GM18505 (cell line): ENCODE measurements at regions not wholly inside any gene's neighbourhood (a gene's known extent, or its start where the extent isn't known, plus 50 kb on each side); places are given as distances from the start of the nearest gene placed in this dataset.
"Not testable (repeated sequence)": the region's sequence is repeated elsewhere in the genome, so short reads cannot be mapped to it uniquely, and the experiment has no call there.

Experiments
- ATAC-seq: cut with Tn5 transposase; IDR thresholded peaks from one replicate; pipeline ENCODE4 v1.9.1; 2021; ENCODE audit not compliant: unreplicated experiment
- POLR2A ChIP-seq: IDR thresholded peaks from 4 replicates; pipeline ENCODE4 v1.6.1; 2011; ENCODE audit warnings: borderline replicate concordance; ENCODE audit not compliant: insufficient read depth, insufficient read length; ENCODE audit errors: extremely low read depth

GRCh38 chr4:151530230-151530629 is 121.3 kb downstream of the FHIP1A start:
- ATAC-seq, result no peak
- no peak for TF ChIP-seq POLR2A

- ATAC-seq, result no peak
- TF ChIP-seq POLR2A, result no peak
These were observed 121.8 kb downstream of the FHIP1A start for GRCh38 chr4:151530783-151531182.

- TF ChIP-seq POLR2A, result no peak
- no peak for ATAC-seq
These were observed 123.2 kb downstream of the FHIP1A start for GRCh38 chr4:151532001-151532708.

GRCh38 chr4:151534195-151534594 is 125.2 kb downstream of the FHIP1A start:
- TF ChIP-seq POLR2A, result no peak
- ATAC-seq, result no peak

- ATAC-seq, result no peak
- no peak for TF ChIP-seq POLR2A
These were observed 126.4 kb downstream of the FHIP1A start for GRCh38 chr4:151535366-151535765.

GRCh38 chr4:151537687-151538086 is 128.7 kb downstream of the FHIP1A start:
- ATAC-seq, result no peak
- no peak for TF ChIP-seq POLR2A

GRCh38 chr4:151538963-151539362 is 130.0 kb downstream of the FHIP1A start:
- no peak for ATAC-seq

GRCh38 chr4:151540728-151541388 is 131.9 kb downstream of the FHIP1A start:
- TF ChIP-seq POLR2A, result no peak
- no peak for ATAC-seq

More at GRCh38 chr4:151538963-151539362, 130.0 kb downstream of the FHIP1A start:
- no peak for TF ChIP-seq POLR2A

- ATAC-seq, result no peak
- TF ChIP-seq POLR2A, result no peak
These were observed 132.6 kb downstream of the FHIP1A start for GRCh38 chr4:151541389-151542071.

GRCh38 chr4:151548708-151549107 is 139.7 kb downstream of the FHIP1A start:
- TF ChIP-seq POLR2A, result no peak
- ATAC-seq, result no peak

GRCh38 chr4:151549378-151549777 is 140.4 kb downstream of the FHIP1A start:
- not testable (repeated sequence) for ATAC-seq

GRCh38 chr4:151553874-151554273 is 144.9 kb downstream of the FHIP1A start:
- ATAC-seq, result no peak
- TF ChIP-seq POLR2A, result no peak

GRCh38 chr4:151555151-151555945 is 146.4 kb downstream of the FHIP1A start:
- no peak for ATAC-seq
- TF ChIP-seq POLR2A, result no peak

- no peak for ATAC-seq
- no peak for TF ChIP-seq POLR2A
These were observed 149.6 kb downstream of the FHIP1A start for GRCh38 chr4:151558496-151559113.

GRCh38 chr4:151559595-151559994 is 150.6 kb downstream of the FHIP1A start:
- no peak for TF ChIP-seq POLR2A
- ATAC-seq, result no peak
